ENCODE measurements at regions not wholly inside any gene's neighbourhood (a gene's known extent, or its start where the extent isn't known, plus 50 kb on each side); places are given as distances from the start of the nearest gene placed in this dataset.

DNA sequence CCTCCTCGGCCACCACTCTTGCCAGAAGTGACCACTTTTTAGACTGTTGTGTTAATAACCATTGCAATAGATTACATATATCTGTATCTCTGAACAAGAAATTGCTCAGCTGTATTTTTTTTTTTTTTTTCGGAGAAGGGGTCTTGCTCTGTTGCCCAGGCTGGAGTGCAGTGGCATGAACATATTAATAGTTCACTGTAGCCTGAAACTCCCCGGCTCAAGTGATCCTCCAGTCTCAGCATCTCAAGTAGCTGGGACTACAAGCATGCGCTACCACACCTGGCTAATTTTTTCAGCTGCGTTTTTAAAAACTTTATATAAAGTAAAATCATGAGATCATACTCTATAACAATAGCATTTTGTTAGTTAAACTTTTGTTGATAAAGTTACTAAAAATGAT lies 609.0 kb downstream of the ZNF385D start:
- no peak for DNase-seq (ENCODE audit: unreplicated experiment)
- H3K4me1 Mint-ChIP-seq (ENCODE audit: insufficient read depth, unreplicated experiment) = no peaks in the 10 kb centered on the region
- no peak overlapping the region for H3K27ac Mint-ChIP-seq (ENCODE audit: low read depth, unreplicated experiment)
- no TSS peak for BruUV-seq (replicated peaks)
- ChIA-PET CTCF (no interaction called here), POLR2A (no interaction called here)
- no peak overlapping the region for H3K4me3 Mint-ChIP-seq (ENCODE audit: unreplicated experiment)
- H3K27me3 Mint-ChIP-seq (ENCODE audit: insufficient read depth, unreplicated experiment) = no peaks in the 10 kb centered on the region
- TF ChIP-seq, protein P1, sequence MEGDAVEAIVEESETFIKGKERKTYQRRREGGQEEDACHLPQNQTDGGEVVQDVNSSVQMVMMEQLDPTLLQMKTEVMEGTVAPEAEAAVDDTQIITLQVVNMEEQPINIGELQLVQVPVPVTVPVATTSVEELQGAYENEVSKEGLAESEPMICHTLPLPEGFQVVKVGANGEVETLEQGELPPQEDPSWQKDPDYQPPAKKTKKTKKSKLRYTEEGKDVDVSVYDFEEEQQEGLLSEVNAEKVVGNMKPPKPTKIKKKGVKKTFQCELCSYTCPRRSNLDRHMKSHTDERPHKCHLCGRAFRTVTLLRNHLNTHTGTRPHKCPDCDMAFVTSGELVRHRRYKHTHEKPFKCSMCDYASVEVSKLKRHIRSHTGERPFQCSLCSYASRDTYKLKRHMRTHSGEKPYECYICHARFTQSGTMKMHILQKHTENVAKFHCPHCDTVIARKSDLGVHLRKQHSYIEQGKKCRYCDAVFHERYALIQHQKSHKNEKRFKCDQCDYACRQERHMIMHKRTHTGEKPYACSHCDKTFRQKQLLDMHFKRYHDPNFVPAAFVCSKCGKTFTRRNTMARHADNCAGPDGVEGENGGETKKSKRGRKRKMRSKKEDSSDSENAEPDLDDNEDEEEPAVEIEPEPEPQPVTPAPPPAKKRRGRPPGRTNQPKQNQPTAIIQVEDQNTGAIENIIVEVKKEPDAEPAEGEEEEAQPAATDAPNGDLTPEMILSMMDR (IDR thresholded peaks at IDR 0.05; ENCODE audit: unreplicated experiment) = no peak
- intact Hi-C loops (cut with micrococcal nuclease) = no loop called here
- no peaks in the 10 kb centered on the region for H3K9me3 Mint-ChIP-seq (ENCODE audit: unreplicated experiment)
- no peaks in the 10 kb centered on the region for H3K36me3 Mint-ChIP-seq (ENCODE audit: insufficient read depth, unreplicated experiment)

DNA sequence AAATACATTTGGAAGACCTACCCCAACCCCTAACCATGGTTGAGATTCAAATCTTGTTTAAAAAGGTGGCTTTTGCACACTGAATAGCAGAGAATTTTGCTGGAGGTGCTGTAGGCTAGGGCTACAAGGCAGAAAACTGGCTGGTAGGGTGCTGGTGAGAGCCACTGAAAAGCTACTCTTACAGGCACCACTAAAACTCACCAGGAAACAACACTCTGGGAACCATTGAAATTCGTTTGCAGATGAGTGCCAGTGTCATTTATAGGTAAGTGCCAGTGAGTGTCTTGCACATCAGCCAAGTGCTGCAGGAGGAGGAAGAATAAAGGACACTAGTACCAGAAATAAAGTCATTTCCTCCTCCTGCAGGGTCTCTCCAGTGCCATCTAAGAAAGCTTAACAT lies 610.2 kb downstream of the ZNF385D start:
- no peak for DNase-seq (ENCODE audit: unreplicated experiment)
- Mint-ChIP-seq H3K27ac (ENCODE audit: low read depth, unreplicated experiment) (no peak overlapping the region), H3K4me1 (ENCODE audit: insufficient read depth, unreplicated experiment) (no peaks in the 10 kb centered on the region), H3K9me3 (ENCODE audit: unreplicated experiment) (no peaks in the 10 kb centered on the region), H3K27me3 (ENCODE audit: insufficient read depth, unreplicated experiment) (no peaks in the 10 kb centered on the region), H3K36me3 (ENCODE audit: insufficient read depth, unreplicated experiment) (no peaks in the 10 kb centered on the region), H3K4me3 (ENCODE audit: unreplicated experiment) (no peak overlapping the region)
- CTCF ChIA-PET = interaction anchor here (0.6 to 0.7 kb wide), 2 partner anchors 43 to 953 kb away, joined by 3 read pairs; no protein-coding TSS in a partner anchor
- intact Hi-C loops (cut with micrococcal nuclease) = no loop called here
- no TSS peak for BruUV-seq (replicated peaks)
- TF ChIP-seq, protein P1 (IDR thresholded peaks at IDR 0.05; ENCODE audit: unreplicated experiment) = no peak
- POLR2A ChIA-PET = no interaction called here

DNA sequence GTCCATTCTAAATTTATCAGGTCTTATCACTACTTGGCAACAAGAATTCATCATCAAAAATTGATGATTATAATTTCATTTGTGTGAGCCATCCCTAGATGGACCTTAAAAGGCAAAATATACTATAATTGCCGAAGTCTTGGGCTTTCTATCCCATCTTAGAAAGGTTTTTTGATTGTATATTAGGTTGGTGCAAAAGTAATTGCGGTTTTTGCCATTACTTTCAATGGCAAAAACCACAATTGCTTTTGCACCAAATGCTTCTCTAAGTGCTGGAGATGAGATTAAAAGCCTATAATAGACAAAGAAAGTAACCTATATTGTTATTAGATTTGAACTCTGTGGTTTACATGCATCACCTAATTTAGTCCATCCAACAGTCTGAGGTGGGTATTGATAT lies 612.9 kb downstream of the ZNF385D start:
- H3K4me1 Mint-ChIP-seq (ENCODE audit: insufficient read depth, unreplicated experiment) = no peaks in the 10 kb centered on the region

DNA sequence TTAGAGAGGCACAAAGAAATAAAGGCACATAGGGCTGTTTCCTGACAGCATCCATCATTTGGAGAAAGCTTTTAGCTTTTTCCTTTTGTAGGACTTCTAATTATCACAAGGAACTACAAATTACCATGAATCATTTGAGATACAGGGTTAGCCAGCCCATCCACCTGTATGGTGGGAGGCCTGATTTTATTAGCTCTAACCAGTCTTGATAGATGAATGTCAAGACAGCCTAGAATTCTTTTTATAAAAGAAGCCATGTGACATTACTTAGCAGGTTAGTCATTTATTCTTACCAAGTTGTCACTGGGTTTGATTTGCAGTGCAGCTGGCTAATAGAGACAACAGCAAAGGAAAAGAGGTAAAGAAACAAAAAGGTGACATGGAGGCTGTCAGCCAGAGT lies 618.1 kb downstream of the ZNF385D start:
- intact Hi-C loops (cut with micrococcal nuclease) = no loop called here
- no peak overlapping the region for H3K4me3 Mint-ChIP-seq (ENCODE audit: unreplicated experiment)
- peaks cover 2% of the 10 kb centered on the region for H3K9me3 Mint-ChIP-seq (ENCODE audit: unreplicated experiment)
- no peaks in the 10 kb centered on the region for H3K4me1 Mint-ChIP-seq (ENCODE audit: insufficient read depth, unreplicated experiment)
- no peak for DNase-seq (ENCODE audit: unreplicated experiment)
- no peak overlapping the region for H3K27ac Mint-ChIP-seq (ENCODE audit: low read depth, unreplicated experiment)
- POLR2A ChIA-PET = no interaction called here
- BruUV-seq (replicated peaks) = no TSS peak
- H3K27me3 Mint-ChIP-seq (ENCODE audit: insufficient read depth, unreplicated experiment) = no peaks in the 10 kb centered on the region
- CTCF ChIA-PET = no interaction called here
- TF ChIP-seq, protein P1 (IDR thresholded peaks at IDR 0.05; ENCODE audit: unreplicated experiment) = no peak
- H3K36me3 Mint-ChIP-seq (ENCODE audit: insufficient read depth, unreplicated experiment) = peaks cover 5% of the 10 kb centered on the region

More for the DNA sequence above, 612.9 kb downstream of the ZNF385D start:
- ChIA-PET CTCF (interaction anchor here (0.6 kb wide), 1 partner anchor 66 kb away, joined by 3 read pairs; no protein-coding TSS in a partner anchor), POLR2A (no interaction called here)
- Mint-ChIP-seq H3K4me3 (ENCODE audit: unreplicated experiment) (no peak overlapping the region), H3K27me3 (ENCODE audit: insufficient read depth, unreplicated experiment) (no peaks in the 10 kb centered on the region), H3K9me3 (ENCODE audit: unreplicated experiment) (no peaks in the 10 kb centered on the region), H3K27ac (ENCODE audit: low read depth, unreplicated experiment) (no peak overlapping the region), H3K36me3 (ENCODE audit: insufficient read depth, unreplicated experiment) (no peaks in the 10 kb centered on the region)
- no TSS peak for BruUV-seq (replicated peaks)
- TF ChIP-seq, protein P1 (IDR thresholded peaks at IDR 0.05; ENCODE audit: unreplicated experiment) = no peak
- no peak for DNase-seq (ENCODE audit: unreplicated experiment)
- intact Hi-C loops (cut with micrococcal nuclease) = no loop called here
